ENCODE measurements at regions not wholly inside any gene's neighbourhood (a gene's known extent, or its start where the extent isn't known, plus 50 kb on each side); places are given as distances from the start of the nearest gene placed in this dataset.

DNA sequence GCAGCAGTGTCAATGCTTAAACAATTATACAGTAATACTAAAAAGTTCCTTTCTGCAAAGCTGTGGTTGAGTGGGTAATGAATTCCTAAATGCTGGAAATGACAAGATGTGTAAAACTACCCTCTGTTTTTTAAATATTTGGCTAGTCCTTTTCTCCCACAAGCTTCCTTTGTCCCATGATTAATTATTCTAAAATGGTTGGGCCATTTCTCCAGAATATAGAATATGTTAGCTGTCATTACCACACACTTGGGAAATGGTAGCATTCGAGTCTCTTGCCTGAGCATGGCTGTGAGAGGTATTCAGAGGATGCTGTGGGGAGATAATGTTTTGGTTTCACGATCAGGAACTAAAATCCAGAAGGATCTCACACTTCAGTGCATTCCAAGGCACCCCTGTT, 1185.8 kb downstream of the UQCRFS1 start:
- DNase-seq: no peak

DNA sequence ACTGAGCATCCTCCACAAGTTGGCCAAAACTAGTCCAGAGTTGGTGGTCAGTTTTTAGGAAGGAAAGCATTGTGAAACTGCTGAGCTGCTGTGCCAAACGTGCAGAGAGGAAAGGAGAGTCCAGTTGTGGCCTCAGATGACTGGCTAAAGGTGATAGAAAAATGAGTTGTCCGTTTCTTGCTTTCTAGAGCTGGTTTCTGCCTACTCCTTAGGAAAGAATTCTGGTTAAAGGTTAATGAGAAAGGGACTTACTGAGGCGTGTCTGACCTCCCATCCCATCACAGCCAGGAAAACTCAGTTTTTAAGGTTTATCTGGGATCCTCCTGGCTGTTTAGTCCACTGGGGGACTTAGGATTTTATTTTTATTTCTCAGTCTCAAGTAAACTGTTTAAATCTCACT, 1186.3 kb downstream of the UQCRFS1 start:
- no peak for DNase-seq

GRCh38 chr19:28024920-28025319, 1188.0 kb downstream of the UQCRFS1 start:
- DNase-seq: no peak

DNA sequence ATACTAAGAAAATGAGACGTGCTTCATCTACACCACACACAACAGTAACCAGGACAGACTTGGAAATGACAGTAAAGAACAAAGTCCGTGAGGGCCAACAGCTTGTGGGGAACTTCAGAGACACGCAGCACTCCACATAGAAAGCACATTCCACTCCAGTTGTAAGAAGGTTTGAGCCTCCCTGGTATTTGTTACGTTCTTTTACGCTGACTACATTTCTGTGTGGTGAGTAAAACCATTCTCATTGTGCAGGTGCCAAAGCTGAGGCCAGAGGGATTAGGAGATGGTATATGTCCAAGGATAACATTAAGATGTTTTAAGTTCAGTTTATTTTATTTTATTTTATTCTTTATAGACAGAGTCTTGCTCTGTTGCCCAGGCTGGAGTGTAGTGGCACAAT, 1189.9 kb downstream of the UQCRFS1 start:
- no peak for DNase-seq

GRCh38 chr19:28022506-28022905, 1190.4 kb downstream of the UQCRFS1 start:
- DNase-seq: no peak

DNA sequence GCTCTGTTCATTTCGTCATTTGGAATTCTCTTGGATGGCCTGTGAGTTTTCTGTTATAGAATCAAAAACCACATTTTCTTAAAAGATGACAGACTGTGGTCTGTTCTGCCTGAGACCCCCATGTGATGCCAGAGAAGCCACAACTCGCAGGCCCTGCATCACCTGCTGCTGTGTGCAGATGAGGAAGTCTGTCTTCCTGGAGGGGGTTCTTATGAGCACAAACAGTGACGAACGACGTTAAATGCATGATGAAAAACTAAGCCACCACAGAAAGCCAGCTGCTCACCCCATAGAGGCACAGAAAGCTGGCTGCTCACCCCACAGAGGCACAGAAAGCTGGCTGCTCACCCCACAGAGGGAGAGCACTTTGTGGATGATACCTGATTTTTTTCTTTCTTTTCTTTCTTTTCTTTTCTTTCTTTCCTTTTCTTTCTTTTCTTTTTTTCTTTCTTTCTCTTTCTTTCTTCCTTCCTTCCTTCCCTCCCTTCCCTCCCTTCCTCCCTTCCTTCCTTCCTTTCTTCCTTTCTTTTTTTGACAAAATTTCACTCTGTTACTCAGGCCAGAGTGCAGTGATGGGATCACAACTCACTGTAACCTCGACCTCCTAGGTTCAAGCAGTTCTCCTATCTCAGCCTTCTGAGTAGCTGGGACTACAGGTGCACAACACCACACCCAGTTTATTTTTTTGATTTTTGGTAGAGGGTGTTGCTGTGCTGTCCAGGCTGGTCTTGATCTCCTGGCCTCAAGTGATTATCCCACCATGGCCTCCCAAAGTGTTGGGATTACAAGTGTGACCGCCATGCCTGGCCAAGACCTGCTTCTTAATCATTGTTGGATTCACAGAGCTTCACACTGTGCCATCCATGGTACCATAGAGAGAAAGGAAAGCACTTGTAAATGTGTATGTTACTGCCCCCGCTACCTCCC, 1191.4 kb downstream of the UQCRFS1 start:
- no peak for DNase-seq

DNA sequence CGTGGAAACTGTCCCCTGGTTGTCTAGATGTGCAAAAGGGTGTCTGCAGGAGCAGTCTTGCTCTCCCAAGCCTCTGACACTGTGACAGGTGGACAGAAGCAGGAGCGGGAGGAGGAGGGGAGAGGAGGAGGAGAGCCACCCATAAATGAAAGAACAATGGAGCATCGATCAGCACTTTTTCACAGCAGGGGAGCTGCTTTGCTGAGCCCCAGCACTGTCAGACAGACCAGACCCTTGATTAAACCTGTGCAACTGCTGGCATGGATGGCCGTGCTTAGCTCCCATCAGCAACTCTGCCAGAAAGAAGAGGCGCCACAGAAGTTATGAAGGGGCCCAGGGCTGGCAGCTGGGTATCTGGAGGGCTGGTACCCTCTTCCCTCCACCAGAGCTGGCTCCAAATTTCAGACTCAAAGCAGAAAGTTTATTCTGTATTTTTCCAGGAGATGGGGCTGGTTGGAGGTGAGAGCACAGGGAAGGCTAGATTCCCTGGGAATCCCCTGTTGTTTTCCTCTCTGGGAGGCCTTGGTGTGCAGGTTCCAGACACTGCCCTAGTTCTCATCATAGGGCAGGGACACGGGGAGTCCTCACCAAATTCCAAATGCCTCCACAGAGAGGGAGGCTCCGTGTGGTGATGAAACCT, 1192.2 kb downstream of the UQCRFS1 start:
- no peak for DNase-seq

DNA sequence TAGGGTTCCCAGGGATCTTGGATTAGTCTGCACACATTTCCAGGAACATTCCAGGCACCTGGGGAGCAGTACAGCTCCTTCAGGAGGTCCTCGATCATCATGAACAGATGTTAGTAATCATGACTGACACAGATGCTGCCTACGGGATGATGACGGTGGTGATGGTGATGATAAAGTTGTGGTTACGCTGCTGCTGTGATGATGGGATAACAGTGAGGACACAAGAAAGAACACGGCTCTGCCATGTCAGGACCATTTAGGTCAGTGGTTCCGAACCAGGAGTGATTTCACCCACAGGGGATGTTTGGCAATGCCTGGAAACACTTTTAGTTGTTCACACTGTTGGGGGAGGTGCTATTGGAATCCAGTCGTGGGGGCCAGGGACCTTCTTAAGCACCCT, 1193.0 kb downstream of the UQCRFS1 start:
- no peak for DNase-seq

- DNase-seq: no peak
These were observed 1193.6 kb downstream of the UQCRFS1 start for GRCh38 chr19:28019371-28019770.

DNA sequence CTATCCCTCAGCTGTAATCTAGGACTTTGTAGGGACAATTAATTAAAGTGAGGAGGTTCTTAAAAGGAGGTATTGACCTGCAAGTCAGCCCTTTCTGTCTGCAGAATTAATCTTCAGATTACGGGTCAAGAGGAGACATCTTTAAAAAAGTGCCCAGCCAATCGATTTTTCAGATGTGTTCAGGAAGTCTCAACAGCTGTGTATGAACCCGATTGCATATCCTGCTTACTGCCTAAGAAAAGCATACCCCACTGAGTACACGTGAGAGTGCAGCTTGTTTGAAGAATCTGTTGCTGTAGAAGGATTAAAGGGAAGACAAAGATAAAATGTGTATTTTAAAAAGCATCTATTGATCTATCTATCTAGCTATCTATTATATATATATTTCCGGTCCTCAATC, 1194.5 kb downstream of the UQCRFS1 start:
- DNase-seq: no peak

GRCh38 chr19:28014615-28015405, 1198.1 kb downstream of the UQCRFS1 start:
- no peak for DNase-seq

DNA sequence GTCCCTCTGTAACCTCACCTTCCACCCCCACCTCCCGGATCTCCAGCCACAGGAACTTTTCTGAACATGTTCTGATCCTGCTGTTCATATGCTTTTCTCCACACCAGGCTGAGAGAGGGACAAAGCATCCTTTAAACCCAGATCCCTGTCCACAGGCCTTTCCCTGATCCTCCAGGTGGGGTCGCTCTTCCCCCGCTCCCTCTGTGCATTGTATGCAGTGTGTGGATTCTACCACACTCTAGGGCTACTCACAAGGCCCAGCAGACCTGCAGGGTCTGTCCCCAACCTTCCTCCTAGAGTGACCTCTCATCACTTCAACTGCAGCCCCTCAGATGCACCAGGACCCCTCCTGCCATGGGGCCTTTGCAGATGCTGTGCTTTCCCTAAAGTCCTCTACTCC, 1200.6 kb downstream of the UQCRFS1 start:
- DNase-seq: no peak

GRCh38 chr19:28010656-28011055, 1202.3 kb downstream of the UQCRFS1 start:
- DNase-seq: no peak

DNA sequence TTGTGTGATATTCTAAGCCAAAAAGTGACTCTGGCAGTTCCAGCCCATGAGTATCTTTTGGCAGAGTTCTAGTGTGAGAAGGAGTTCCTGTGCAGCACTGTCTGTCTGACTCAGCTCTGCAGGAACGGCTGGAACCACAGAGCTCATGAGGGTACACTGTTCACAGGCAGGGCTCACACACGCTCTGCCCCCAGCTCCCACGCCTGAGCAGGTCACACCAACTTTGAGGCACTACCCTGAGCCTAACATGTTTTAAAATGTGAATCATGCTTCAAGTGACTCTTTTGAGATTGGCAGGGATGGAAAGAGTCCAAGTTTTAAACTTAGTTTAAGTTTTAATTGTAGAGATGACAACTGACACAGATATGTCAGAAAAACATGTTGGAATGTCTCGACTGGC, 1203.3 kb downstream of the UQCRFS1 start:
- DNase-seq: no peak

GRCh38 chr19:28008695-28009094, 1204.3 kb downstream of the UQCRFS1 start:
- no peak for DNase-seq

GRCh38 chr19:28003543-28003942, 1209.4 kb downstream of the UQCRFS1 start:
- no peak for DNase-seq

- no peak for DNase-seq
These were observed 1215.9 kb downstream of the UQCRFS1 start for GRCh38 chr19:27997069-27997468.

DNA sequence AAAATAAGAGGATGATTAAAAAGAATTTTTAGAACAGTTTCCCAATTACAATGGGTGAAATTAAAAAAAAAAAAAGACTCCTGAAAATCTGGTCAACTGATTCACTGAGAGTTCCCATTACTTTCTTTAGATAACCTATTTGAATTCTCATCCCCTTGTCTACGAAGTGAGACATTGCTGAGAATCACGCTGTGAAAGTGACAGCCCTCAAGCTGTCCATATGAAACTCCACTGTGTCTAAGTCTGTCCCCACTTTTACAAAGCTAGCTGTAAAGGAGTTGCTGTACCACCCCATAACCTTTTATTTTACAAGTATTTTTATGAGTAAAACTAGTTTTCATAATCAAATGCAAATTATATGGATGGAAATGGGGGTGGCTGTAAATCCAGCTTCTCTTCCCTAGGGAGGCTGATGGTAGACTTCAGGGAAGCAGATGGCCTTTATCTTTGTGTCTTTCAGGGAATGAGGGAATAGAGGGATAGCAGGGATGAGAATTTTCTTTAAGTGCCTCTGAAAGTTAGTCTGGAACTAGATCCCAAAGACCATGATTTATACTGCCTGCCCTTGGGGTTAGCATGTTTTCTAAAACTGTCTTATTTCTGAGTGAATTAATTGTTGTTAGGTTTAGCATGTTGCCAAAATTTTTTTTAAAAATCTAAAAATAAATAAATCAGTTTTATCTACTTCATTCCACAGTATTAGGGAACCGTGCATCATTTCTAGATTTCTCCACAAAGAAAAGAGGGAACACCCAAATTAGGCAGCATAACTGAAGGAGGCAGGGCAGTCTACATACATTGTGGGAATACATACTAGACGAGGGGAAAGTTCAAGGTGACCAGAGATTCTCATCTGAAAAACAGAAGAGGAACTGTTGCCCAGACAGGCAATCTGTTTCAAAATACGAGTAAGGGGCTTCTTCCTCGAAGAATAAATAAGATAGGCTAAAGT, 1219.1 kb downstream of the UQCRFS1 start:
- DNase-seq: no peak

DNA sequence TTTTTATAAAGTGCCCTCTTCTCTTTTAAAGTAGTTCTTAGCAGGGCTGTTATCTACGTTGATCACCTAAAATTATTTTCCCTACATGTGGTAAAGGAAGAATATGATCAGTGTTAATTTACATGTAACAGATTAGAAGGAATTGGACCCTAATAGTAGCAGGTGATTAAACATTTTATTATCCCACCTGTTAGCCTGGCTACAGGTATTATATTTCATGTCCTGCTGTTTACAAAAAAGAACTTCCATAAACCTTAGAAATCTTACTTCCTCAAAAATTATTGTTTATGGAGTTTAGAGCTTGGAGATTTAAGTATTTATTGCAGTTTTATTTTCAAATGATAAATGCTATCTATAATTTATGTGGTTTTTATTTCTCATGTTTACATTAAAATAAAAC, 1226.7 kb downstream of the UQCRFS1 start:
- DNase-seq: no peak

GRCh38 chr19:27975419-27976005, 1237.4 kb downstream of the UQCRFS1 start:
- no peak for DNase-seq

DNA sequence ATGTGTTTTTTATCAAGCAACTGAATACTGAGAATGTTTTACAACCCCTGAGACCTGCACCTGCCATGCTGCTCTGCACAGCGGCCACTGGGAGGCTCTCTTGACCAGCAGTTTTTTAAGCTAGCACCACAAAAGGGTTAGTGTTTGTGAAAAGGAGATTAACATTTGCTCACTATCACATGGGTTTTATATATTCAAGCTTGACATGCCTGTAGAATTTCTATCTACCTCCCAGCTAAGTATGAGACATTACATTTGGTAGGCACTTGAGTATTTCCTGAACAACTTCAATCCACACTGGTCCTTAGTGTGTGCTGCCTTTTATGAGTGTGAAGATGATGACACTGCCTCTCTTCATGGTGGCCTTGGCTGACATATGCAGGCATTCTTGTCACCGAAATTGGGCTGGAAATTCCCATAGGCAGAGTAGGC, 1238.9 kb downstream of the UQCRFS1 start:
- DNase-seq: peak; percentile 13 to 37

Data from SHP77 (cell line).